ENCODE measurements at regions not wholly inside any gene's neighbourhood (a gene's known extent, or its start where the extent isn't known, plus 50 kb on each side); places are given as distances from the start of the nearest gene placed in this dataset.
"Not testable (repeated sequence)": the region's sequence is repeated elsewhere in the genome, so short reads cannot be mapped to it uniquely, and the experiment has no call there.

DNA sequence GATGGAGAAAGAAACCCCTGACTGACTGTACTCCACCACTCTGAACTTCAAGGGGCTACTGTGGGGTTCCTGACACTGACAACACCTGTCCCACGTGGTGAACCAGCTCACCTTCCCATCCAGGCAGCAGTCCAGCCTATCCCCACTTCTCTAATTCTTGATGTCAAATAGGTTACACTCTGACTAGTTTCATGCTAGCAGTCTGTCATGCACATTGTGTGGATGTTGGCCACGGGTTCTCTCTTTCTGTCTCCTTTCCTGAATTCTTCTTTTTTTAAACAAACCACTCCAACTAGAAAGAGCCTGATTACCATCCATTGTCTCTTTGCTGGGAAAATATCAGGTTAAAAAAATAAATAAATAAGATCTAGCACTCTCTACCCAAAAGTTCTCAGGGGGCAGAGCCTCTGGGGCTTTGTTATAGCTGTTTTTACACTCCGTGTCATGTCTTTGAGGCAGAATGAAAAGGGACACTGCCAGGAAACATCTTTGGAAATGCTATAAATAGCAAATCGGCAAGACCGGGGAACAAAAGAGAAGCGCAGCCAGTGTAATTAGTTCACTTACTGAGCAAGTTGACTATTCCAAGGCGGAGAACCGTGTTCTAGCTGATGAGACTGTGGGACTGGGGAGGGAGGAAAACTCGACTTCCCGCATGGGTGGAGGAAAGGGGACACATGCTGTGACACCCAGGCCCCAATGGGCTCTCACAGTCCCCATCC is 356.1 kb downstream of the OMA1 start:
- no peak for DNase-seq
- Histone ChIP-seq H3K27me3 (replicated peaks in 1 of 7) (peaks cover 0 to 6% (median 0%) of the 10 kb centered on the region in 7 donors), H3K9me3 (no peaks in the 10 kb centered on the region), H3K4me1 (no peaks in the 10 kb centered on the region), H3K27ac (no peak overlapping the region), H3K4me3 (no peak overlapping the region), H3K36me3 (no peaks in the 10 kb centered on the region)
- WGBS, 5 donors: 45 to 64% (median 51%) methylated on average over 10 of the region's 10 CpGs
- TF ChIP-seq, protein P1, sequence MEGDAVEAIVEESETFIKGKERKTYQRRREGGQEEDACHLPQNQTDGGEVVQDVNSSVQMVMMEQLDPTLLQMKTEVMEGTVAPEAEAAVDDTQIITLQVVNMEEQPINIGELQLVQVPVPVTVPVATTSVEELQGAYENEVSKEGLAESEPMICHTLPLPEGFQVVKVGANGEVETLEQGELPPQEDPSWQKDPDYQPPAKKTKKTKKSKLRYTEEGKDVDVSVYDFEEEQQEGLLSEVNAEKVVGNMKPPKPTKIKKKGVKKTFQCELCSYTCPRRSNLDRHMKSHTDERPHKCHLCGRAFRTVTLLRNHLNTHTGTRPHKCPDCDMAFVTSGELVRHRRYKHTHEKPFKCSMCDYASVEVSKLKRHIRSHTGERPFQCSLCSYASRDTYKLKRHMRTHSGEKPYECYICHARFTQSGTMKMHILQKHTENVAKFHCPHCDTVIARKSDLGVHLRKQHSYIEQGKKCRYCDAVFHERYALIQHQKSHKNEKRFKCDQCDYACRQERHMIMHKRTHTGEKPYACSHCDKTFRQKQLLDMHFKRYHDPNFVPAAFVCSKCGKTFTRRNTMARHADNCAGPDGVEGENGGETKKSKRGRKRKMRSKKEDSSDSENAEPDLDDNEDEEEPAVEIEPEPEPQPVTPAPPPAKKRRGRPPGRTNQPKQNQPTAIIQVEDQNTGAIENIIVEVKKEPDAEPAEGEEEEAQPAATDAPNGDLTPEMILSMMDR (IDR thresholded peaks at IDR 0.05 in 8 of 11, conservative IDR thresholded peaks at IDR 0.05 in 3 of 11): no peak
- TF ChIP-seq POLR2AphosphoS5 (IDR thresholded peaks at IDR 0.05) (no peak), POLR2A (IDR thresholded peaks at IDR 0.05) (no peak)
- intact Hi-C loops (cut with DNase I; ENCODE audit: low total_unique reads): no loop called here

DNA sequence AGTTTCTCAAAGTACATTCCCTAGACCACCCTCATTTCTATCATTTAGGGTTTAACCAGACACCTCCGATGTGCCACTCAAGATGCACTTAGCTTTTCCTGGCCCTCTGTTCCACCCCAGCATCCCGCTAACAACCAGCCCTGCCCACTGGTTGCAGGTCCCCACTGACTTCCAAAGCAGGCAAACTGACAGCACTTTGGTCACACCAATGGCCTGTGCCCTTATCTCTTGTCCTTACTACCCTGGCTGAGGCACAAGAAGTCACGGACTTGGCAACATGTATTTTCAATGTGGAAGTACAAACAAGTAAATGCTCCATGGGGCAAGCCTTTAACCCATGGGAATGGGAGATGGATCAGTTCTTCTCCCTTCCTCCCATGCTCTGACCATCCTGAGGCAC is 357.1 kb downstream of the OMA1 start:
- Histone ChIP-seq H3K9me3 (no peaks in the 10 kb centered on the region), H3K4me1 (no peaks in the 10 kb centered on the region), H3K36me3 (no peaks in the 10 kb centered on the region), H3K4me3 (no peak overlapping the region), H3K27me3 (replicated peaks in 1 of 7) (peaks cover 0 to 6% (median 0%) of the 10 kb centered on the region in 7 donors), H3K27ac (no peak overlapping the region)
- 86 to 89% (median 88%) methylated on average over 3 of the region's 3 CpGs for WGBS, 5 donors
- no peak for DNase-seq
- intact Hi-C loops (cut with DNase I; ENCODE audit: low total_unique reads): no loop called here
- TF ChIP-seq POLR2A (IDR thresholded peaks at IDR 0.05): no peak
- TF ChIP-seq, protein P1 (IDR thresholded peaks at IDR 0.05 in 8 of 11, conservative IDR thresholded peaks at IDR 0.05 in 3 of 11): no peak
- TF ChIP-seq POLR2AphosphoS5 (IDR thresholded peaks at IDR 0.05): no peak

DNA sequence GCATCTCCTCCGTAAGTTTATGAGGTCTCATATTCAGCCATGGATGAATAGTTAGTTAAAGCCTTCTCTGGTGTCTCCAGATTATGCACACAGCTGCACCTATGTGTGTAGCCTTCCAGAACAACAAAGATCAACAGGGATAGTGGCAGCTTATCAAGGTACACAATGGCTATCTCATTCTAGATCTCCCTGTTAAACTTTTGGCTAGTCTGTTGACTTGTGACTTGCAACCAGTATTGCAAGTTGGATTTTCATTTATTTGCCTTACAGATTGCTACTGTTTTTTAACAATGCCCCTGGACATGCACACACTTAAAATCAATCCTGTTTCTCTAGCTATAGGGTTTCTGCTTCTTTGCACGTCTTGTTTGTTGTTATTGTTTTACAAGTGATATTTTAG is 363.2 kb downstream of the OMA1 start:
- TF ChIP-seq, protein P1 (IDR thresholded peaks at IDR 0.05 in 8 of 11, conservative IDR thresholded peaks at IDR 0.05 in 3 of 11): no peak
- TF ChIP-seq POLR2AphosphoS5 (IDR thresholded peaks at IDR 0.05) (no peak), POLR2A (IDR thresholded peaks at IDR 0.05) (no peak)
- Histone ChIP-seq H3K27ac (no peak overlapping the region), H3K4me3 (no peak overlapping the region), H3K9me3 (peaks cover 0 to 23% (median 20%) of the 10 kb centered on the region in 8 donors), H3K27me3 (replicated peaks in 1 of 7) (no peaks in the 10 kb centered on the region), H3K36me3 (no peaks in the 10 kb centered on the region), H3K4me1 (no peaks in the 10 kb centered on the region)
- 36 to 66% (median 53%) methylated on average over 2 of the region's 2 CpGs for WGBS, 5 donors
- intact Hi-C loops (cut with DNase I; ENCODE audit: low total_unique reads): no loop called here
- no peak for DNase-seq

DNA sequence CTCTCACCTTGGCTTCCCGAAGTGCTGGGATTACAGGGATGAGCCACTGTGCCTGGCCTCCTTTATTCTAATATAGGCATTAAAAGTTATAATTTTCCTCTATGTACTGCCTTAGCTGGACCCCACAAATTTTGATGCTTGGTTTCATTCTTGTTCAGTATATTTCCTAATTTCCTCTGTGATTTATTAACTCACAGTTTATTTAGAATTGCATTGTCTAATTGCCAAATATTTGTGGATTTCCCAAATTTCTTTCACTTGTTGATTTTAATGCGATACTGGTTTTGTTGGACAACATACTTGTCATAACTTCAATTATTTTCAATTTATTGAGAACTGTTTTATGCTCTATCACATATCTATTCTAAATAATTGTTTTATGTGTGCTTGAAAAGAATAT is 366.0 kb downstream of the OMA1 start:
- no peak overlapping the region for H3K4me3 ChIP-seq
- 85 to 94% (median 90%) methylated on average over 2 of the region's 2 CpGs for WGBS, 5 donors
- DNase-seq: no peak
- TF ChIP-seq POLR2A (IDR thresholded peaks at IDR 0.05) (no peak), POLR2AphosphoS5 (IDR thresholded peaks at IDR 0.05) (no peak)
- TF ChIP-seq, protein P1 (IDR thresholded peaks at IDR 0.05 in 8 of 11, conservative IDR thresholded peaks at IDR 0.05 in 3 of 11): no peak
- no peaks in the 10 kb centered on the region for H3K4me1 ChIP-seq
- no peaks in the 10 kb centered on the region for H3K36me3 ChIP-seq
- no peak overlapping the region for H3K27ac ChIP-seq
- intact Hi-C loops (cut with DNase I; ENCODE audit: low total_unique reads): no loop called here
- no peaks in the 10 kb centered on the region for H3K27me3 ChIP-seq (replicated peaks in 1 of 7)
- H3K9me3 ChIP-seq: peaks cover 0 to 23% (median 20%) of the 10 kb centered on the region in 8 donors

DNA sequence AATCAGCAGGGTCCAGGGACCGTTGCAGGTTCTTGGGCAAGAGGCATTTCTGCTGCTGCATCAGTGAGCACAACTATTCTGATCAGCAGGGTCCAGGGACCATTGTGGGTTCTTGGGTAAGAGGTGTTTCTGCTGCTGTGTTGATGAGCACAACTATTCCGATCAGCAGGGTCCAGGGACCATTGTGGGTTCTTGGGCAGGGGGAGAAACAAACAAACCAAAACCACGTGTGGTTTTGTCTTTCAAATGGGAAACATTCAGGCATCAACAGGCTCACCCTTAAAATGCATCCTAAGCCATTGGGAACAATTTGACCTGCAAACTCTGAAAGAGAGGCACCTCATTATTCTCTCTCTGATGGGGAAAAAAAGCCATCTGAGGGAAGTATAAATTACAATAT is 377.4 kb downstream of the OMA1 start:
- not testable (repeated sequence) for H3K27ac ChIP-seq; H3K4me1 ChIP-seq; H3K4me3 ChIP-seq; H3K27me3 ChIP-seq (replicated peaks in 1 of 7); DNase-seq; H3K36me3 ChIP-seq
- peaks cover 0 to 19% (median 10%) of the 10 kb centered on the region in 8 donors for H3K9me3 ChIP-seq
- intact Hi-C loops (cut with DNase I; ENCODE audit: low total_unique reads): loop anchor here (10.0 kb wide), 1 partner anchor 1334 kb away; no protein-coding TSS in a partner anchor
- 55 to 76% (median 65%) methylated on average over 3 of the region's 3 CpGs for WGBS, 5 donors

DNA sequence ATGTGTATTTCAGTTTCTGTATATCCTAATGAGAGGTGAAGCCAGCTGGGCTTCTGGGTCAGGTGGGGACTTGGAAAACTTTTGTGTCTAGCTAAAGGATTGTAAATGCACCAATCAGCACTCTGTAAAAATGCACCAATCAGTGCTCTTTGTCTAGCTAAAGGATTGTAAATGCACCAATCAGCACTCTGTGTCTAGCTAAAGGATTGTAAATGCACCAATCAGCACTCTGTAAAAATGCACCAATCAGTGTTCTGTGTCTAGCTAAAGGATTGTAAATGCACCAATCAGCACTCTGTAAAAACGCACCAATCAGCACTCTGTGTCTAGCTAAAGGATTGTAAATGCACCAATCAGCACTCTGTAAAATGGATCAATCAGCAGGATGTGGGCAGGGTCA is 379.4 kb downstream of the OMA1 start:
- peaks cover 0 to 17% (median 8%) of the 10 kb centered on the region in 8 donors for H3K9me3 ChIP-seq
- DNase-seq; H3K4me3 ChIP-seq; H3K36me3 ChIP-seq; H3K4me1 ChIP-seq; H3K27me3 ChIP-seq (replicated peaks in 1 of 7); H3K27ac ChIP-seq: not testable (repeated sequence)
- intact Hi-C loops (cut with DNase I; ENCODE audit: low total_unique reads): loop anchor here (10.0 kb wide), 1 partner anchor 1332 kb away; no protein-coding TSS in a partner anchor
- 70 to 90% (median 88%) methylated on average over 1 of the region's 1 CpG for WGBS, 5 donors

Measured in spleen (tissue), 11 donors.